ENCODE measurements at regions not wholly inside any gene's neighbourhood (a gene's known extent, or its start where the extent isn't known, plus 50 kb on each side); places are given as distances from the start of the nearest gene placed in this dataset.

- intact Hi-C loops (cut with DNase I): no loop called here
- DNase-seq (ENCODE audit: low spot score): no peak
Measured at GRCh38 chr2:66985906-66986305, 411.2 kb upstream of the ETAA1 start.

GRCh38 chr2:66987733-66988132, 409.4 kb upstream of the ETAA1 start:
- intact Hi-C loops (cut with DNase I): no loop called here
- DNase-seq (ENCODE audit: low spot score): no peak

GRCh38 chr2:66994654-66995053, 402.5 kb upstream of the ETAA1 start:
- DNase-seq (ENCODE audit: low spot score): no peak
- intact Hi-C loops (cut with DNase I): no loop called here

GRCh38 chr2:66995636-66996035, 401.5 kb upstream of the ETAA1 start:
- intact Hi-C loops (cut with DNase I): no loop called here
- no peak for DNase-seq (ENCODE audit: low spot score)

GRCh38 chr2:67002618-67003371, 394.3 kb upstream of the ETAA1 start:
- intact Hi-C loops (cut with DNase I): no loop called here
- no peak for DNase-seq (ENCODE audit: low spot score)

GRCh38 chr2:67006373-67006960, 390.7 kb upstream of the ETAA1 start:
- intact Hi-C loops (cut with DNase I): no loop called here
- no peak for DNase-seq (ENCODE audit: low spot score)

- intact Hi-C loops (cut with DNase I): no loop called here
- DNase-seq (ENCODE audit: low spot score): no peak
Measured at GRCh38 chr2:67008155-67008554, 389.0 kb upstream of the ETAA1 start.

GRCh38 chr2:67012165-67012564, 385.0 kb upstream of the ETAA1 start:
- intact Hi-C loops (cut with DNase I): no loop called here
- no peak for DNase-seq (ENCODE audit: low spot score)

GRCh38 chr2:67013821-67014220, 383.3 kb upstream of the ETAA1 start:
- intact Hi-C loops (cut with DNase I): no loop called here
- no peak for DNase-seq (ENCODE audit: low spot score)

GRCh38 chr2:67015681-67016080, 381.5 kb upstream of the ETAA1 start:
- intact Hi-C loops (cut with DNase I): no loop called here
- DNase-seq (ENCODE audit: low spot score): no peak

- intact Hi-C loops (cut with DNase I): no loop called here
- DNase-seq (ENCODE audit: low spot score): no peak
Measured at GRCh38 chr2:67018301-67018700, 378.8 kb upstream of the ETAA1 start.

GRCh38 chr2:67032076-67032475, 365.1 kb upstream of the ETAA1 start:
- intact Hi-C loops (cut with DNase I): no loop called here
- no peak for DNase-seq (ENCODE audit: low spot score)

GRCh38 chr2:67036444-67036843, 360.7 kb upstream of the ETAA1 start:
- no peak for DNase-seq (ENCODE audit: low spot score)
- intact Hi-C loops (cut with DNase I): no loop called here

GRCh38 chr2:67037655-67038054, 359.5 kb upstream of the ETAA1 start:
- intact Hi-C loops (cut with DNase I): no loop called here
- DNase-seq (ENCODE audit: low spot score): no peak

- DNase-seq (ENCODE audit: low spot score): no peak
- intact Hi-C loops (cut with DNase I): no loop called here
Measured at GRCh38 chr2:67038195-67038594, 358.9 kb upstream of the ETAA1 start.

GRCh38 chr2:67039058-67039457, 358.1 kb upstream of the ETAA1 start:
- intact Hi-C loops (cut with DNase I): no loop called here
- no peak for DNase-seq (ENCODE audit: low spot score)

GRCh38 chr2:67039517-67040103, 357.5 kb upstream of the ETAA1 start:
- intact Hi-C loops (cut with DNase I): no loop called here
- no peak for DNase-seq (ENCODE audit: low spot score)

- intact Hi-C loops (cut with DNase I): no loop called here
Measured at GRCh38 chr2:67041051-67041450, 356.1 kb upstream of the ETAA1 start.

GRCh38 chr2:67043781-67044478, 353.2 kb upstream of the ETAA1 start:
- no peak for DNase-seq (ENCODE audit: low spot score)
- intact Hi-C loops (cut with DNase I): no loop called here

More at GRCh38 chr2:67041051-67041450, 356.1 kb upstream of the ETAA1 start:
- no peak for DNase-seq (ENCODE audit: low spot score)

- intact Hi-C loops (cut with DNase I): no loop called here
- DNase-seq (ENCODE audit: low spot score): no peak
Measured at GRCh38 chr2:67046591-67046990, 350.5 kb upstream of the ETAA1 start.

GRCh38 chr2:67048314-67048713, 348.8 kb upstream of the ETAA1 start:
- intact Hi-C loops (cut with DNase I): no loop called here
- no peak for DNase-seq (ENCODE audit: low spot score)

Data from cardiac septum (tissue), 1 donor.